Heart left ventricle (tissue), 16 donors: ENCODE measurements at regions not wholly inside any gene's neighbourhood (a gene's known extent, or its start where the extent isn't known, plus 50 kb on each side); places are given as distances from the start of the nearest gene placed in this dataset.

Experiments
- ATAC-seq, 4 donors: fragments of 200-7000 bp; cut with Tn5 transposase; one replicate each; pipeline ENCODE4 v1.9.1; 2020 to 2022; ENCODE audit warnings: moderate library complexity in 4 of 4, mild to moderate bottlenecking in 3 of 4, moderate number of reproducible peaks in 1 of 4
- DNase-seq, 5 donors: peaks; one replicate each; pipeline ENCODE4 v3.0.0-alpha.2; 2020
- H3K27ac ChIP-seq, 12 donors: fragments of 200-600 bp; sonication (generic) in 4 of 12; one replicate each; pipeline versions ENCODE4 v1.5.0 to v1.8.0; 2016 to 2022; ENCODE audit warnings: mild to moderate bottlenecking in 2 of 12
- H3K27me3 ChIP-seq, 9 donors: fragments of 200-600 bp; sonication (generic) in 2 of 9; one replicate each; pipeline versions ENCODE4 v1.5.1 to v1.8.0; 2016 to 2022; ENCODE audit warnings: mild to moderate bottlenecking in 3 of 9
- H3K36me3 ChIP-seq, 9 donors: fragments of 200-600 bp; sonication (generic) in 2 of 9; one replicate each; pipeline versions ENCODE4 v1.5.0 to v1.8.0; 2018 to 2022; ENCODE audit warnings: mild to moderate bottlenecking in 2 of 9
- H3K4me1 ChIP-seq, 12 donors: fragments of 200-600 bp; sonication (generic) in 4 of 12; one replicate each; pipeline versions ENCODE4 v1.5.0 to v1.8.0; 2016 to 2022; ENCODE audit warnings: mild to moderate bottlenecking in 3 of 12
- H3K4me3 ChIP-seq, 12 donors: fragments of 200-600 bp; sonication (generic) in 4 of 12; one replicate each; pipeline versions ENCODE4 v1.5.0 to v1.8.0; 2017 to 2022; ENCODE audit warnings: mild to moderate bottlenecking in 9 of 12, moderate library complexity in 4 of 12
- H3K9me3 ChIP-seq, 12 donors: fragments of 200-600 bp; sonication (generic) in 4 of 12; one replicate each; pipeline versions ENCODE4 v1.5.0 to v1.8.0; 2016 to 2022; ENCODE audit warnings: mild to moderate bottlenecking in 1 of 12
- CTCF ChIP-seq, 12 donors: fragments of 200-600 bp; sonication (generic) in 4 of 12; IDR thresholded peaks; one replicate each; pipeline versions ENCODE4 v1.5.0 to v1.8.0; 2018 to 2022; ENCODE audit warnings: antibody characterized with exemption in 12 of 12, mild to moderate bottlenecking in 5 of 12
- POLR2A ChIP-seq, 2 donors: fragments of 450-650 bp; IDR thresholded peaks; one replicate each; pipeline ENCODE4 v1.6.1; 2017; ENCODE audit warnings: antibody characterized with exemption in 2 of 2, mild to moderate bottlenecking in 2 of 2, moderate library complexity in 2 of 2
- WGBS, 4 donors: extraction: QIAGEN DNeasy Blood & Tissue Kit in 2 of 4; methylation state at CpG; one replicate each; pipeline versions ENCODE4 v1.1.5 to v1.1.7; 2013 to 2018; 5-methylcytosine and 5-hydroxymethylcytosine counted together
- intact Hi-C, 10 donors: fragments of 100-400 bp; cut with DNase I; formaldehyde crosslinking; loops; one replicate each; pipeline versions ENCODE4 v1.11.1 to v1.14.2; 2022
- donor health status: ischemic (EF 13 %, LVEDD 7.1; RV severe dilation, severe dysfunction).
- donor health status: healthy with polysubstance abuse.
- donor health status: DM: no; HTN: yes; CAD: no.
- donor health status: DM: no; HTN: no; CAD: no.
- donor health status: ischemic (EF 25% LVEDD 6.9; RV normal size, moderate dysfunction).
- donor health status: ischemic (EF 25% LVEDD 5.7; RV mildly dilated, moderate dysfunction).
- donor health status: healthy.
- donor health status: DM: yes; HTN: yes; CAD: no.
- donor health status: ischemic (EF 35%, LVEDD 5.7; RV mildly dilated, moderate dysfunction).
- donor health status: nonischemic (EF 11% LVEDD 7.7; RV severe dilation, severe dysfunction).
- donor health status: DM: yes; HTN: yes; CAD: no.
- donor health status: PGD.
- donor health status: ischemic (EF 29% LVEDD 5.4; RV normal size, mild dysfunction).
- donor health status: nonischemic (EF 23%, LVEDD 6.1; RV moderate dilation, normal function).

GRCh38 chrX:25925946-25926345, 212.2 kb upstream of the MAGEB18 start:
- TF ChIP-seq CTCF (IDR thresholded peaks at IDR 0.05): no peak
- no peak for TF ChIP-seq POLR2A (IDR thresholded peaks at IDR 0.05)
- WGBS, 4 donors: 60 to 81% (median 66%) methylated on average over 3 of the region's 3 CpGs
- no peak overlapping the region for H3K27ac ChIP-seq
- H3K36me3 ChIP-seq: no peaks in the 10 kb centered on the region
- no peaks in the 10 kb centered on the region for H3K4me1 ChIP-seq
- no peaks in the 10 kb centered on the region for H3K27me3 ChIP-seq
- DNase-seq (no peak), ATAC-seq (no peak)
- no peak overlapping the region for H3K4me3 ChIP-seq
- intact Hi-C loops: no loop called here
- H3K9me3 ChIP-seq: no peaks in the 10 kb centered on the region

- ATAC-seq (no peak), DNase-seq (no peak)
- no peaks in the 10 kb centered on the region for H3K36me3 ChIP-seq
- H3K4me1 ChIP-seq: no peaks in the 10 kb centered on the region
- no peaks in the 10 kb centered on the region for H3K9me3 ChIP-seq
- H3K27me3 ChIP-seq: no peaks in the 10 kb centered on the region
- H3K4me3 ChIP-seq: no peak overlapping the region
- intact Hi-C loops: no loop called here
- WGBS, 4 donors: 53 to 91% (median 86%) methylated on average over 5 of the region's 5 CpGs
- no peak overlapping the region for H3K27ac ChIP-seq
- TF ChIP-seq CTCF (IDR thresholded peaks at IDR 0.05): no peak
- no peak for TF ChIP-seq POLR2A (IDR thresholded peaks at IDR 0.05)
Measured at GRCh38 chrX:25928316-25928715, 209.8 kb upstream of the MAGEB18 start.

- Histone ChIP-seq H3K27ac (no peak overlapping the region), H3K4me1 (no peaks in the 10 kb centered on the region), H3K4me3 (no peak overlapping the region), H3K9me3 (peaks cover 0 to 7% (median 0%) of the 10 kb centered on the region in 12 donors), H3K36me3 (no peaks in the 10 kb centered on the region), H3K27me3 (no peaks in the 10 kb centered on the region)
- ATAC-seq (no peak), DNase-seq (no peak)
- intact Hi-C loops: no loop called here
- no peak for TF ChIP-seq CTCF (IDR thresholded peaks at IDR 0.05)
- no peak for TF ChIP-seq POLR2A (IDR thresholded peaks at IDR 0.05)
- 38 to 62% (median 47%) methylated on average over 2 of the region's 2 CpGs for WGBS, 4 donors
Measured at GRCh38 chrX:25941087-25941486, 197.1 kb upstream of the MAGEB18 start.

GRCh38 chrX:25941559-25942250, 196.4 kb upstream of the MAGEB18 start:
- no peak for TF ChIP-seq POLR2A (IDR thresholded peaks at IDR 0.05)
- no peak for TF ChIP-seq CTCF (IDR thresholded peaks at IDR 0.05)
- Histone ChIP-seq H3K4me3 (no peak overlapping the region), H3K36me3 (no peaks in the 10 kb centered on the region), H3K9me3 (peaks cover 0 to 13% (median 0%) of the 10 kb centered on the region in 12 donors), H3K27me3 (no peaks in the 10 kb centered on the region), H3K27ac (no peak overlapping the region), H3K4me1 (no peaks in the 10 kb centered on the region)
- ATAC-seq (no peak), DNase-seq (no peak)
- 62 to 74% (median 68%) methylated on average over 4 of the region's 4 CpGs for WGBS, 4 donors
- intact Hi-C loops: no loop called here
